ENCODE measurements at regions not wholly inside any gene's neighbourhood (a gene's known extent, or its start where the extent isn't known, plus 50 kb on each side); places are given as distances from the start of the nearest gene placed in this dataset.

- TF ChIP-seq CTCF (IDR thresholded peaks at IDR 0.05; ENCODE audit: insufficient read depth, low read depth, low read length) = no peak
- CTCF ChIA-PET = interaction anchor here (1.5 kb wide), 1 partner anchor 227 kb away, joined by 5 read pairs; no protein-coding TSS in a partner anchor
- no peak for DNase-seq (ENCODE audit: low read depth)
- no peaks in the 10 kb centered on the region for H3K36me3 ChIP-seq (ENCODE audit: control insufficient read depth, insufficient read depth, low read length)
- POLR2A ChIA-PET = interaction anchor here (0.6 kb wide), 1 partner anchor 1556 kb away, joined by 4 read pairs; no protein-coding TSS in a partner anchor
- H3K4me3 ChIP-seq (ENCODE audit: low read depth, low read length) = no peak overlapping the region
- H3K27me3 ChIP-seq (ENCODE audit: control insufficient read depth, insufficient read depth, low read length) = no peaks in the 10 kb centered on the region; the same call in 1 of the 2 replicates
These were observed 137.3 kb downstream of the SNAPC1 start for GRCh38 chr14:61899497-61899896.

GRCh38 chr14:61904946-61905345 is 142.7 kb downstream of the SNAPC1 start:
- no peaks in the 10 kb centered on the region for H3K27me3 ChIP-seq (ENCODE audit: control insufficient read depth, insufficient read depth, low read length)
- TF ChIP-seq CTCF (IDR thresholded peaks at IDR 0.05; ENCODE audit: insufficient read depth, low read depth, low read length) = no peak
- ChIA-PET POLR2A (no interaction called here), CTCF (interaction anchor here (1.2 to 5.4 kb wide), 3 partner anchors 10 to 44 kb away, joined by 3 to 31 read pairs (median 4); no protein-coding TSS in a partner anchor)
- DNase-seq (ENCODE audit: low read depth) = no peak
- H3K36me3 ChIP-seq (ENCODE audit: control insufficient read depth, insufficient read depth, low read length) = no peaks in the 10 kb centered on the region
- no peak overlapping the region for H3K4me3 ChIP-seq (ENCODE audit: low read depth, low read length)

GRCh38 chr14:61911574-61911973 is 149.4 kb downstream of the SNAPC1 start:
- Histone ChIP-seq H3K36me3 (ENCODE audit: control insufficient read depth, insufficient read depth, low read length) (no peaks in the 10 kb centered on the region), H3K4me3 (ENCODE audit: low read depth, low read length) (no peak overlapping the region), H3K27me3 (ENCODE audit: control insufficient read depth, insufficient read depth, low read length) (0 out of 2 replicates have a peak, but pooled peaks cover 1% of the 10 kb centered on the region)
- ChIA-PET POLR2A (no interaction called here), CTCF (interaction anchor here (1.0 to 1.7 kb wide), 2 partner anchors 12 to 215 kb away, joined by 4 to 5 read pairs; no protein-coding TSS in a partner anchor)
- DNase-seq (ENCODE audit: low read depth) = no peak
- TF ChIP-seq CTCF (IDR thresholded peaks at IDR 0.05; ENCODE audit: insufficient read depth, low read depth, low read length) = no peak

GRCh38 chr14:61918998-61919397 is 156.8 kb downstream of the SNAPC1 start:
- DNase-seq (ENCODE audit: low read depth) = no peak
- Histone ChIP-seq H3K36me3 (ENCODE audit: control insufficient read depth, insufficient read depth, low read length) (no peaks in the 10 kb centered on the region), H3K4me3 (ENCODE audit: low read depth, low read length) (no peak overlapping the region), H3K27me3 (ENCODE audit: control insufficient read depth, insufficient read depth, low read length) (0 out of 2 replicates have a peak, but pooled peaks cover 1% of the 10 kb centered on the region)
- no peak for TF ChIP-seq CTCF (IDR thresholded peaks at IDR 0.05; ENCODE audit: insufficient read depth, low read depth, low read length)
- ChIA-PET POLR2A (no interaction called here), CTCF (no interaction called here)

GRCh38 chr14:61923348-61923747 is 161.1 kb downstream of the SNAPC1 start:
- ChIA-PET POLR2A (no interaction called here), CTCF (interaction anchor here (0.6 to 3.8 kb wide), 8 partner anchors 9 to 209 kb away, joined by 3 to 73 read pairs (median 3); no protein-coding TSS in a partner anchor)
- TF ChIP-seq CTCF (IDR thresholded peaks at IDR 0.05; ENCODE audit: insufficient read depth, low read depth, low read length) = peak; percentile 71
- Histone ChIP-seq H3K27me3 (ENCODE audit: control insufficient read depth, insufficient read depth, low read length) (no peaks in the 10 kb centered on the region), H3K36me3 (ENCODE audit: control insufficient read depth, insufficient read depth, low read length) (no peaks in the 10 kb centered on the region), H3K4me3 (ENCODE audit: low read depth, low read length) (no peak overlapping the region)
- no peak for DNase-seq (ENCODE audit: low read depth)

Data from BJ (cell line).